Thyroid gland (tissue), 4 donors: ENCODE measurements at regions not wholly inside any gene's neighbourhood (a gene's known extent, or its start where the extent isn't known, plus 50 kb on each side); places are given as distances from the start of the nearest gene placed in this dataset.
A peak's percentile ranks its signal among the peaks of the same experiment; 100 is the strongest.
"Not testable (repeated sequence)": the region's sequence is repeated elsewhere in the genome, so short reads cannot be mapped to it uniquely, and the experiment has no call there.

Source experiments
- DNase-seq, 2 donors: peaks; one replicate each; pipeline ENCODE4 v3.0.0-alpha.2; 2019
- H3K27ac ChIP-seq, 3 donors: fragments of 200-600 bp; sonication (generic); 1 replicate in 2 of 3; 2 replicates in 1 of 3; pipeline ENCODE4 v1.5.1; 2016 to 2019; ENCODE audit warnings: mild to moderate bottlenecking in 1 of 3, moderate library complexity in 1 of 3
- H3K27me3 ChIP-seq: fragments of 200-600 bp; sonication (generic); one replicate; pipeline ENCODE4 v1.5.1; 2019
- H3K36me3 ChIP-seq, 2 donors: fragments of 200-600 bp; sonication (generic); one replicate each; pipeline ENCODE4 v1.5.1; 2016 to 2019
- H3K4me1 ChIP-seq, 2 donors: fragments of 200-600 bp; sonication (generic); one replicate each; pipeline ENCODE4 v1.5.1; 2017 to 2019
- H3K4me3 ChIP-seq, 3 donors: fragments of 200-600 bp; sonication (generic); replicated peaks in 1 of 3; 1 replicate in 2 of 3; 2 replicates in 1 of 3; pipeline ENCODE4 v1.5.1; 2016; ENCODE audit warnings: mild to moderate bottlenecking in 1 of 3
- H3K9me3 ChIP-seq: fragments of 200-600 bp; sonication (generic); one replicate; pipeline ENCODE4 v1.5.1; 2017
- POLR2A ChIP-seq, 2 donors: fragments of 450-650 bp; IDR thresholded peaks; one replicate each; pipeline ENCODE4 v1.6.1; 2017; ENCODE audit warnings: antibody characterized with exemption in 2 of 2, mild to moderate bottlenecking in 2 of 2, moderate library complexity in 1 of 2
- WGBS, 2 donors: methylation state at CpG; one replicate each; pipeline ENCODE4 v1.1.5; 2017; 5-methylcytosine and 5-hydroxymethylcytosine counted together
- intact Hi-C: fragments of 100-400 bp; cut with DNase I; formaldehyde crosslinking; loops from one replicate; pipeline ENCODE4 v1.15.1; 2023
- TF ChIP-seq, protein P1 (sequence below), 6 experiments: fragments of 200-600 bp in 3 of 6; fragments of 450-650 bp in 3 of 6; sonication (generic) in 3 of 6; IDR thresholded peaks; one replicate each; pipeline ENCODE4 v1.5.1; 2016 to 2019; ENCODE audit warnings: antibody characterized with exemption in 6 of 6, mild to moderate bottlenecking in 2 of 6, inconsistent platforms in 1 of 6, moderate library complexity in 1 of 6

DNA sequence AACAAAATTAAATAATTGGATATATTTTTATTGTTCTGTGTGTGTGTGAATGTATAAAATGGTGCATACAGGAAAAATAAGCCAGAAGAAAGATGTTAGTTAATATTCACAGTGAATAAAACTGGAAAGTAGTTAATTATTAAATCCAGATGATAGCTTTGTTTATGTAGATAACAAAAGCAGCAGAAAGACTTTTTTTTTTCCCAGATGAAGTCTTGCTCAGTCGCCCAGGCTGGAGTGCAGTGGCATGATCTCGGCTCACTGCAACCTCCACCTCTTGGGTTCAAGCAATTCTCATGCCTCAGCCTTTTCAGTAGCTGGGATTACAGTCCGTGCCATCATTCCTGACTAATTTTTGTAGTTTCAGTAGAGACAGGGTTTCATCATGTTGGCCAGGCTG, 140.1 kb downstream of the ZNF486 start:
- Histone ChIP-seq H3K4me3 (no peak overlapping the region), H3K4me1 (peaks cover 0 to 3% of the 10 kb centered on the region in 2 donors), H3K36me3 (no peaks in the 10 kb centered on the region), H3K9me3 (no peaks in the 10 kb centered on the region), H3K27me3 (no peaks in the 10 kb centered on the region), H3K27ac (peak overlapping the region in 1 of 3 donors; percentile 24)
- WGBS, 2 donors: 53 to 80% methylated on average over 3 of the region's 3 CpGs
- TF ChIP-seq, protein P1, sequence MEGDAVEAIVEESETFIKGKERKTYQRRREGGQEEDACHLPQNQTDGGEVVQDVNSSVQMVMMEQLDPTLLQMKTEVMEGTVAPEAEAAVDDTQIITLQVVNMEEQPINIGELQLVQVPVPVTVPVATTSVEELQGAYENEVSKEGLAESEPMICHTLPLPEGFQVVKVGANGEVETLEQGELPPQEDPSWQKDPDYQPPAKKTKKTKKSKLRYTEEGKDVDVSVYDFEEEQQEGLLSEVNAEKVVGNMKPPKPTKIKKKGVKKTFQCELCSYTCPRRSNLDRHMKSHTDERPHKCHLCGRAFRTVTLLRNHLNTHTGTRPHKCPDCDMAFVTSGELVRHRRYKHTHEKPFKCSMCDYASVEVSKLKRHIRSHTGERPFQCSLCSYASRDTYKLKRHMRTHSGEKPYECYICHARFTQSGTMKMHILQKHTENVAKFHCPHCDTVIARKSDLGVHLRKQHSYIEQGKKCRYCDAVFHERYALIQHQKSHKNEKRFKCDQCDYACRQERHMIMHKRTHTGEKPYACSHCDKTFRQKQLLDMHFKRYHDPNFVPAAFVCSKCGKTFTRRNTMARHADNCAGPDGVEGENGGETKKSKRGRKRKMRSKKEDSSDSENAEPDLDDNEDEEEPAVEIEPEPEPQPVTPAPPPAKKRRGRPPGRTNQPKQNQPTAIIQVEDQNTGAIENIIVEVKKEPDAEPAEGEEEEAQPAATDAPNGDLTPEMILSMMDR (IDR thresholded peaks at IDR 0.05): no peak
- TF ChIP-seq POLR2A (IDR thresholded peaks at IDR 0.05): no peak
- intact Hi-C loops: no loop called here
- no peak for DNase-seq

DNA sequence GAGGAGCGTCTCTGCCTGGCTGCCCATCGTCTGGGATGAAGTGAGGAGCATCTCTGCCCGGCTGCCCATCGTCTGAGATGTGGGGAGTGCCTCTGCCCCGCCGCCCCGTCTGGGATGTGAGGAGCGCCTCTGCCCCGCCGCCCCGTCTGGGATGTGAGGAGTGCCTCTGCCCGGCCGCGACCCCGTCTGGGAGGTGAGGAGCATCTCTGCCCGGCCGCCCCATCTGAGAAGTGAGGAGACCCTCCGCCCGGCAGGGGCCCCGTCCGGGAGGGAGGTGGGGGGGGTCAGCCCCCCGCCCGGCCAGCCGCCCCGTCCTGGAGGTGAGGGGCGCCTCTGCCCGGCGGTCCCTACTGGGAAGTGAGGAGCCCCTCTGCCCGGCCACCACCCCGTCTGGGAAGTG, 129.3 kb downstream of the ZNF486 start:
- H3K27ac ChIP-seq, H3K9me3 ChIP-seq, H3K4me3 ChIP-seq, intact Hi-C loops, DNase-seq, H3K36me3 ChIP-seq, H3K27me3 ChIP-seq: not testable (repeated sequence)
- WGBS, 2 donors: 92 to 94% methylated on average over 16 to 30 of the region's 30 CpGs
- peaks cover 24 to 54% of the 10 kb centered on the region in 2 donors for H3K4me1 ChIP-seq

DNA sequence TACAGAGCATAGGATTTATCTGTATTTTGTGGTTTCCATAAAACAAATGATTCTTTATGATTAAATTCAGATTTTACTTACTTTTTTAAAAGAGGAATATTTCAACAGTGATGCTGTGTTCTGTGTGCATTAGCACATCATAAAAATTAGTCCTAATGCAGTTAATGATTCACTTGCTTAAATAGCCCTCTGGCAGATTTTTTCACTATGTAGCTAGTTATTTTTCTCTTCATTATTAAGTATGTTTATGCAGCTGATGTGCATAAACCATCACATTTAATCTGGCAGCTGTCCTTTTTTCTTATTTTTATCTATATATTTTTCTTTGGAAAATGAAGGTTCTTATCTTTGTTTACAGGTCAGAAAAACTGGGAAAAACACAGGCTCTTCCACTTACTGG, 127.2 kb downstream of the ZNF486 start:
- intact Hi-C loops: no loop called here
- no peak for DNase-seq
- H3K27me3 ChIP-seq: no peaks in the 10 kb centered on the region
- no peaks in the 10 kb centered on the region for H3K9me3 ChIP-seq
- H3K4me3 ChIP-seq: no peak overlapping the region
- TF ChIP-seq, protein P1 (IDR thresholded peaks at IDR 0.05): no peak
- no peak for TF ChIP-seq POLR2A (IDR thresholded peaks at IDR 0.05)
- no peaks in the 10 kb centered on the region for H3K36me3 ChIP-seq
- H3K4me1 ChIP-seq: peaks cover 34 to 63% of the 10 kb centered on the region in 2 donors
- H3K27ac ChIP-seq: peak overlapping the region; percentile 82 to 90 (median 87)

DNA sequence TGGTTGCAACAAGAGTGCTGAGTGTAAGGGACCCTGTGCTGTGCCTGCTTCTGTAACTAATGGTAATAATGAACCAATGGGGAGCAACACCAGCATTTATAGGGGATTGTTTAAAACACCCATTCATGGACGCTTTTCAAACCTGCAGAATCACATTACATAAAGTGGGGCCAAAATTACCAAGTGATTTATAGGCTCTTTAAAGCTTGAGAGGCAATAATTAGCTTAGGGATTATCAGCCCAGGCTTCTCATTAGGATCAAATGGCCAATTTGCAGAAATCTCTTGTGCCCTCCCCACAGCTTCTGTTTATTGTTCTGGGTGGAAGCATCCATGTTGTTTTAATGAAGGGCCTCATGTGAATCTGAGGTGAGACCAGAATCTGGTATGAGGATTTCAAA, 125.5 kb downstream of the ZNF486 start:
- Histone ChIP-seq H3K4me1 (peaks cover 31 to 58% of the 10 kb centered on the region in 2 donors), H3K27ac (peak overlapping the region; percentile 82 to 90 (median 87))
- H3K27me3 ChIP-seq, intact Hi-C loops, DNase-seq, H3K4me3 ChIP-seq, H3K36me3 ChIP-seq, H3K9me3 ChIP-seq: not testable (repeated sequence)
- WGBS, 2 donors: 59 to 77% methylated on average over 1 of the region's 1 CpG

DNA sequence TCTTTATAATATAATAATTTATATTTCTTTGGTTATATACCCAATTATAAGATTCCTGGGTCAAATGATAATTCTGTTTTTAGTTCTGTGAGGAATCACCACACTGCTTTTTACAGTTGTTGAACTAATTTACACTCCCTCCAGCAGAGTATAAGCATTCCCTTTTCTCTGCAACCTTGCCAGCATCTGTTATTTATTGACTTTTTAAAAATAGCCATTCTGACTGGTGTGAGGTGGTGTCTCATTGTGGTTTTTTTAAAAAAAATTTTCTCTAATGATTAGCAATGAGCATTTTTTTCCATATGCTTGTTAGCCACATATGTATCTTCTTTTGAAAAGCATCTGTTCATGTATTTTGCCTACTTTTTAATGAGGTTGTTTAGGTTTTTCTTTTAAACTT, 122.2 kb downstream of the ZNF486 start:
- TF ChIP-seq POLR2A (IDR thresholded peaks at IDR 0.05): no peak
- TF ChIP-seq, protein P1 (IDR thresholded peaks at IDR 0.05): no peak
- no peaks in the 10 kb centered on the region for H3K27me3 ChIP-seq
- H3K36me3 ChIP-seq: no peaks in the 10 kb centered on the region
- DNase-seq: no peak
- H3K27ac ChIP-seq: no peak overlapping the region
- intact Hi-C loops: no loop called here
- no peaks in the 10 kb centered on the region for H3K9me3 ChIP-seq
- H3K4me1 ChIP-seq: peaks cover 27 to 33% of the 10 kb centered on the region in 2 donors
- H3K4me3 ChIP-seq: no peak overlapping the region

DNA sequence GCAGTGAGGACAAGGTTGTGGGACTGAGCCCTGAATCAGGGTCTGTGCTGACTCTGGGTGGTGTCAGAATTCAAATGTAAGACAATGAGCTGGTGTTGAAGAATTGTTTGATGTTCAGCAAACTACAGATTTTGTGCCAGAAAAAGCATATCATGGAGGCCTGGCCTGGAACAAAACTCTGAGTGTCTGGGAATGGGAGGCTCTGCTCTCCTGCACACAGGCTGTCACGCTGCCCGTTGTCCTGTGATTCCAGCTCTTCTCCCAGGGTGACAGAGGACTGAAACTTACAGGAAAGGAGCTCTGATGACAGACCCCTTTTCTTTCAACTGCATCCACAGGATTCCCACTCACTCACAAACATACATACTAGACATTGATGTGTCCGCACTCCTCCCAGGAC, 120.1 kb downstream of the ZNF486 start:
- no peak for DNase-seq
- H3K9me3 ChIP-seq: no peaks in the 10 kb centered on the region
- peak overlapping the region in 1 of 3 donors; percentile 33 for H3K27ac ChIP-seq
- intact Hi-C loops: no loop called here
- H3K4me1 ChIP-seq: peaks cover 12 to 15% of the 10 kb centered on the region in 2 donors
- H3K27me3 ChIP-seq: no peaks in the 10 kb centered on the region
- H3K4me3 ChIP-seq: no peak overlapping the region
- no peak for TF ChIP-seq POLR2A (IDR thresholded peaks at IDR 0.05)
- TF ChIP-seq, protein P1 (IDR thresholded peaks at IDR 0.05): no peak
- no peaks in the 10 kb centered on the region for H3K36me3 ChIP-seq
- 60 to 76% methylated on average over 3 of the region's 3 CpGs for WGBS, 2 donors

DNA sequence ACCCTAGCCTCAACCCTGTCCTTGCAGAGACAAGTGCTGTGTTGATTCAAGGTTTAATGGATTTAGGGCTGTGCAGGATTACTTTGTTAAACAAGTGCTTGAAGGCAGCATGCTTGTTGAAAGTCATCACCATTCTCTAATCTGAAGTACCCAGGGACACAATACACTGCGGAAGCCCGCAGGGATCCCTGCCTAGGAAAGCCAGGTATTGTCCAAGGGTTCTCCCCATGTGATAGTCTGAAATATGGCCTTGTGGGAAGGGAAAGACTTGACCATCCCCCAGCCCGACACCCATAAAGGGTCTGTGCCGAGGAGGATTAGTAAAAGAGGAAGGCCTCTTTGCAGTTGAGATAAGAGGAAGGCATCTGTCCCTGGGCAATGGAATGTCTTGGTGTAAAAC, 118.9 kb downstream of the ZNF486 start:
- DNase-seq, H3K36me3 ChIP-seq, H3K4me1 ChIP-seq, H3K9me3 ChIP-seq, intact Hi-C loops, H3K27me3 ChIP-seq, H3K4me3 ChIP-seq, H3K27ac ChIP-seq: not testable (repeated sequence)
- 78 to 83% methylated on average over 4 of the region's 4 CpGs for WGBS, 2 donors
